SK-N-SH treated with all-trans-retinoic acid at 6 μM for 48 hours (cell line): ENCODE measurements at regions not wholly inside any gene's neighbourhood (a gene's known extent, or its start where the extent isn't known, plus 50 kb on each side); places are given as distances from the start of the nearest gene placed in this dataset.

Experiments used
- ATAC-seq: fragments of 200-7000 bp; cut with Tn5 transposase; 3 replicates; pipeline ENCODE4 v1.9.1; 2020; ENCODE audit warnings: mild to moderate bottlenecking, moderate library complexity
- ARNTL ChIP-seq: fragments of 450-650 bp; formaldehyde crosslinking; IDR thresholded peaks from 2 replicates; pipeline ENCODE4 v1.5.0; 2020; ENCODE audit warnings: low read depth, mild to moderate bottlenecking, moderate library complexity, borderline replicate concordance
- BACH2 ChIP-seq: fragments of 250-450 bp; sonication (Bioruptor Pico); IDR thresholded peaks from 2 replicates; pipeline ENCODE4 v1.9.0; 2021; ENCODE audit warnings: mild to moderate bottlenecking, borderline replicate concordance
- CREB5 ChIP-seq: fragments of 250-450 bp; sonication (Bioruptor Pico); IDR thresholded peaks from 2 replicates; pipeline ENCODE4 v1.5.1; 2020; ENCODE audit warnings: low read depth, mild to moderate bottlenecking, moderate library complexity
- CSDC2 ChIP-seq: fragments of 250-450 bp; sonication (Bioruptor Pico); IDR thresholded peaks from 2 replicates; pipeline ENCODE4 v1.5.0; 2020; ENCODE audit warnings: mild to moderate bottlenecking, moderate library complexity
- CSRNP3 ChIP-seq: fragments of 250-450 bp; sonication (Bioruptor Pico); IDR thresholded peaks from 2 replicates; pipeline ENCODE4 v1.5.1; 2021; ENCODE audit warnings: mild to moderate bottlenecking, moderate library complexity
- ESRRG ChIP-seq: fragments of 250-450 bp; sonication (Bioruptor Pico); IDR thresholded peaks from 2 replicates; pipeline ENCODE4 v1.6.1; 2021; ENCODE audit warnings: mild to moderate bottlenecking
- GLIS3 ChIP-seq: fragments of 250-450 bp; sonication (Bioruptor Pico); IDR thresholded peaks from 2 replicates; pipeline ENCODE4 v1.5.0; 2020; ENCODE audit warnings: mild to moderate bottlenecking, moderate library complexity
- ISL1 ChIP-seq: fragments of 250-450 bp; sonication (Bioruptor Pico); IDR thresholded peaks from 2 replicates; pipeline ENCODE4 v2.1.2; 2022; ENCODE audit warnings: mild to moderate bottlenecking, moderate library complexity
- OSR1 ChIP-seq: fragments of 250-450 bp; sonication (Bioruptor Pico); IDR thresholded peaks from 2 replicates; pipeline ENCODE4 v1.8.0; 2022; ENCODE audit warnings: moderate library complexity, mild to moderate bottlenecking, inconsistent platforms
- POU6F1 ChIP-seq: fragments of 250-450 bp; sonication (Bioruptor Pico); IDR thresholded peaks from 2 replicates; pipeline ENCODE4 v1.8.0; 2021; ENCODE audit warnings: low read depth, mild to moderate bottlenecking, moderate library complexity, borderline replicate concordance
- PPARA ChIP-seq: fragments of 250-450 bp; sonication (Bioruptor Pico); IDR thresholded peaks from 2 replicates; pipeline ENCODE4 v1.5.0; 2020; ENCODE audit warnings: mild to moderate bottlenecking, borderline replicate concordance
- RARB ChIP-seq: fragments of 250-450 bp; sonication (Bioruptor Pico); IDR thresholded peaks from 2 replicates; pipeline ENCODE4 v1.8.0; 2021; ENCODE audit warnings: mild to moderate bottlenecking, moderate library complexity
- SNAI2 ChIP-seq: fragments of 250-450 bp; sonication (Bioruptor Pico); IDR thresholded peaks from 2 replicates; pipeline ENCODE4 v1.5.0; 2020; ENCODE audit warnings: mild to moderate bottlenecking, moderate library complexity
- TCF4 ChIP-seq: fragments of 250-450 bp; sonication (Bioruptor Pico); IDR thresholded peaks from 2 replicates; pipeline ENCODE4 v1.8.0; 2021; ENCODE audit warnings: mild to moderate bottlenecking, moderate library complexity, borderline replicate concordance
- TOX ChIP-seq: fragments of 250-450 bp; sonication (Bioruptor Pico); IDR thresholded peaks from 2 replicates; pipeline ENCODE4 v1.8.0; 2021; ENCODE audit warnings: mild to moderate bottlenecking, moderate library complexity, borderline replicate concordance
- TSHZ2 ChIP-seq: fragments of 250-450 bp; sonication (Bioruptor Pico); IDR thresholded peaks from 2 replicates; pipeline ENCODE4 v1.5.0; 2020; ENCODE audit warnings: mild to moderate bottlenecking, moderate library complexity
- ZC3H10 ChIP-seq: fragments of 250-450 bp; sonication (Bioruptor Pico); IDR thresholded peaks from 2 replicates; pipeline ENCODE4 v1.5.1; 2021; ENCODE audit warnings: mild to moderate bottlenecking, moderate library complexity
- ZFP3 ChIP-seq: fragments of 250-450 bp; sonication (Bioruptor Pico); IDR thresholded peaks from 2 replicates; pipeline ENCODE4 v1.5.0; 2020; ENCODE audit warnings: mild to moderate bottlenecking, moderate library complexity
- ZFP30 ChIP-seq: fragments of 450-650 bp; formaldehyde crosslinking; IDR thresholded peaks from 2 replicates; pipeline ENCODE4 v1.5.0; 2022; ENCODE audit warnings: mild to moderate bottlenecking, moderate library complexity
- ZNF565 ChIP-seq: fragments of 450-650 bp; formaldehyde crosslinking; conservative IDR thresholded peaks from 2 replicates; pipeline ENCODE4 v1.5.0; 2020; ENCODE audit warnings: low read depth, mild to moderate bottlenecking, moderate library complexity
- ZNF70 ChIP-seq: fragments of 450-650 bp; formaldehyde crosslinking; IDR thresholded peaks from 2 replicates; pipeline ENCODE4 v1.5.0; 2020; ENCODE audit warnings: mild to moderate bottlenecking, moderate library complexity
- ZNF8 ChIP-seq: fragments of 450-650 bp; formaldehyde crosslinking; IDR thresholded peaks from 2 replicates; pipeline ENCODE4 v1.5.0; 2020; ENCODE audit warnings: mild to moderate bottlenecking, moderate library complexity

GRCh38 chr11:45078236-45079074, 68.0 kb upstream of the PRDM11 start:
- no peak for TF ChIP-seq ZNF8 (CRISPR knock-in tag)
- TF ChIP-seq BACH2 (CRISPR knock-in tag): no peak
- TF ChIP-seq TOX (CRISPR knock-in tag): no peak
- peak; percentile 41; the same call in 1 of the 2 replicates for TF ChIP-seq TSHZ2 (CRISPR knock-in tag)
- TF ChIP-seq, all 23 proteins: peak for 1
- peak; percentile 74 for ATAC-seq

- no peak; the same call in 2 of the 3 replicates for ATAC-seq
- TF ChIP-seq ZC3H10 (CRISPR knock-in tag) (no peak), ZFP3 (CRISPR knock-in tag) (no peak), ZNF8 (CRISPR knock-in tag) (no peak), ZFP30 (CRISPR knock-in tag) (no peak), PPARA (CRISPR knock-in tag) (no peak), ZNF70 (CRISPR knock-in tag) (no peak), ZNF565 (no peak), ARNTL (no peak), CSRNP3 (CRISPR knock-in tag) (no peak), ISL1 (CRISPR knock-in tag) (no peak), CSDC2 (CRISPR knock-in tag) (no peak), ESRRG (CRISPR knock-in tag) (no peak), GLIS3 (CRISPR knock-in tag) (no peak)
These were observed 67.4 kb upstream of the PRDM11 start for GRCh38 chr11:45079075-45079444.

- no peak for ATAC-seq
- no peak for TF ChIP-seq CREB5
- no peak for TF ChIP-seq BACH2 (CRISPR knock-in tag)
- TF ChIP-seq SNAI2: no peak
- TF ChIP-seq GLIS3 (CRISPR knock-in tag): no peak
These were observed 66.9 kb upstream of the PRDM11 start for GRCh38 chr11:45079567-45079942.

- no peak for ATAC-seq
- TF ChIP-seq ZNF565 (no peak), RARB (CRISPR knock-in tag) (no peak), OSR1 (CRISPR knock-in tag) (no peak), GLIS3 (CRISPR knock-in tag) (no peak), PPARA (CRISPR knock-in tag) (no peak), BACH2 (CRISPR knock-in tag) (no peak), ESRRG (CRISPR knock-in tag) (no peak), ISL1 (CRISPR knock-in tag) (no peak), TCF4 (CRISPR knock-in tag) (no peak), POU6F1 (no peak), ARNTL (no peak), TOX (CRISPR knock-in tag) (no peak), ZC3H10 (CRISPR knock-in tag) (no peak), CSDC2 (CRISPR knock-in tag) (no peak), ZNF8 (CRISPR knock-in tag) (no peak), SNAI2 (no peak)
These were observed 66.3 kb upstream of the PRDM11 start for GRCh38 chr11:45079943-45080719.
